ENCODE measurements at regions not wholly inside any gene's neighbourhood (a gene's known extent, or its start where the extent isn't known, plus 50 kb on each side); places are given as distances from the start of the nearest gene placed in this dataset.
"Not testable (repeated sequence)": the region's sequence is repeated elsewhere in the genome, so short reads cannot be mapped to it uniquely, and the experiment has no call there.

DNA sequence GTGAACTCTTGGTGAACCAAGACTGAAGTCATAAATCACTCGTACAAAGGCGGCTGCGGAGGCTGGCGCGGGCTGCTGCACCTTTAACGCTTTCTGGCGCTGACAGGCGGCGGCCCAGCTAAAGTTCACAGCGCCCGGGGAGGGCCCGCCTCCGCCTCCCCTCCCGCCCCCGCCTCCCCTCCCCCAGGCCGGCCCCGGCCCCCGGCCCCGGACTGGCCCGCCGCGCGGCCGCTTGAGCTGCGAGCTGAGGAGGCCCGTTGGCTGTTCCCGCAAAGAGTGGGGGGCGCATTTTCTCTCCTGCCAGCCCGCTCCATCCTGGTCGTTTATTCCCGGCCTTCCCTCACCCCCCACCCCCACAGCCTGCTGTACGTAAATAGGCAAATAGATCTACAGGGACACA lies 147.3 kb upstream of the ANKRD20A1 start:
- not testable (repeated sequence) for TF ChIP-seq EP300 (IDR thresholded peaks at IDR 0.05; ENCODE audit: low read depth); CTCF (IDR thresholded peaks at IDR 0.05); POLR2A (IDR thresholded peaks at IDR 0.05); POLR2AphosphoS5 (IDR thresholded peaks at IDR 0.05)

All from transverse colon (tissue), 4 donors.